Suprapubic skin (tissue), 4 donors: ENCODE measurements at regions not wholly inside any gene's neighbourhood (a gene's known extent, or its start where the extent isn't known, plus 50 kb on each side); places are given as distances from the start of the nearest gene placed in this dataset.

Experiments used
- DNase-seq, 2 donors: peaks; one replicate each; pipeline ENCODE4 v3.0.0-alpha.2; 2019; ENCODE audit warnings: low spot score in 2 of 2
- H3K27ac ChIP-seq: fragments of 200-600 bp; sonication (generic); one replicate; pipeline ENCODE4 v1.5.1; 2019
- H3K27me3 ChIP-seq: fragments of 200-600 bp; sonication (generic); one replicate; pipeline ENCODE4 v1.5.1; 2019
- H3K36me3 ChIP-seq: fragments of 200-600 bp; sonication (generic); one replicate; pipeline ENCODE4 v1.5.1; 2019
- H3K4me1 ChIP-seq: fragments of 200-600 bp; sonication (generic); one replicate; pipeline ENCODE4 v1.5.1; 2019
- H3K4me3 ChIP-seq: fragments of 200-600 bp; sonication (generic); one replicate; pipeline ENCODE4 v1.5.1; 2019; ENCODE audit warnings: mild to moderate bottlenecking
- H3K9me3 ChIP-seq: fragments of 200-600 bp; sonication (generic); one replicate; pipeline ENCODE4 v1.5.1; 2019
- CTCF ChIP-seq, 2 donors: fragments of 200-600 bp in 1 of 2; fragments of 450-650 bp in 1 of 2; sonication (generic) in 1 of 2; IDR thresholded peaks; one replicate each; pipeline ENCODE4 v1.5.1; 2016 to 2019; ENCODE audit warnings: antibody characterized with exemption in 2 of 2, mild to moderate bottlenecking in 1 of 2, moderate library complexity in 1 of 2
- EP300 ChIP-seq: sonication (generic); formaldehyde crosslinking; IDR thresholded peaks from one replicate; pipeline ENCODE4 v1.6.1; 2017; ENCODE audit warnings: antibody characterized with exemption
- POLR2A ChIP-seq, 2 donors: fragments of 450-650 bp; IDR thresholded peaks; one replicate each; pipeline ENCODE4 v1.6.1; 2017; ENCODE audit warnings: antibody characterized with exemption in 2 of 2, mild to moderate bottlenecking in 2 of 2, moderate library complexity in 2 of 2
- POLR2AphosphoS5 ChIP-seq, 3 donors: sonication (generic); formaldehyde crosslinking; IDR thresholded peaks; one replicate each; pipeline ENCODE4 v1.6.1; 2017; ENCODE audit warnings: antibody characterized with exemption in 3 of 3
- WGBS: methylation state at CpG from one replicate; pipeline ENCODE4 v1.1.5; 2018; 5-methylcytosine and 5-hydroxymethylcytosine counted together

- no peak overlapping the region for H3K27ac ChIP-seq
- WGBS: 53% methylated on average over 3 of the region's 3 CpGs
- no peaks in the 10 kb centered on the region for H3K9me3 ChIP-seq
- H3K4me1 ChIP-seq: no peaks in the 10 kb centered on the region
- TF ChIP-seq CTCF (IDR thresholded peaks at IDR 0.05) (no peak), EP300 (no peak), POLR2A (IDR thresholded peaks at IDR 0.05) (no peak), POLR2AphosphoS5 (IDR thresholded peaks at IDR 0.05) (no peak)
- no peak overlapping the region for H3K4me3 ChIP-seq
- no peaks in the 10 kb centered on the region for H3K36me3 ChIP-seq
- no peak for DNase-seq
- H3K27me3 ChIP-seq: no peaks in the 10 kb centered on the region
Measured at GRCh38 chr13:74708629-74709028, 574.4 kb upstream of the KLF12 start.

- H3K27ac ChIP-seq: no peak overlapping the region
- 64% methylated on average over 1 of the region's 1 CpG for WGBS
- DNase-seq: no peak
- H3K36me3 ChIP-seq: no peaks in the 10 kb centered on the region
- H3K4me1 ChIP-seq: no peaks in the 10 kb centered on the region
- H3K9me3 ChIP-seq: no peaks in the 10 kb centered on the region
- no peak overlapping the region for H3K4me3 ChIP-seq
- no peaks in the 10 kb centered on the region for H3K27me3 ChIP-seq
- no peak for TF ChIP-seq CTCF (IDR thresholded peaks at IDR 0.05)
- no peak for TF ChIP-seq POLR2AphosphoS5 (IDR thresholded peaks at IDR 0.05)
- no peak for TF ChIP-seq EP300
- TF ChIP-seq POLR2A (IDR thresholded peaks at IDR 0.05): no peak
Measured at GRCh38 chr13:74707291-74707690, 573.1 kb upstream of the KLF12 start.

- H3K4me1 ChIP-seq: no peaks in the 10 kb centered on the region
- no peaks in the 10 kb centered on the region for H3K27me3 ChIP-seq
- H3K4me3 ChIP-seq: no peak overlapping the region
- no peaks in the 10 kb centered on the region for H3K9me3 ChIP-seq
- WGBS: 53% methylated on average over 2 of the region's 2 CpGs
- no peaks in the 10 kb centered on the region for H3K36me3 ChIP-seq
- no peak overlapping the region for H3K27ac ChIP-seq
- DNase-seq: no peak
- no peak for TF ChIP-seq EP300
- no peak for TF ChIP-seq CTCF (IDR thresholded peaks at IDR 0.05)
- no peak for TF ChIP-seq POLR2A (IDR thresholded peaks at IDR 0.05)
- no peak for TF ChIP-seq POLR2AphosphoS5 (IDR thresholded peaks at IDR 0.05)
Measured at GRCh38 chr13:74706801-74707200, 572.6 kb upstream of the KLF12 start.

- no peaks in the 10 kb centered on the region for H3K4me1 ChIP-seq
- 95% methylated on average over 2 of the region's 2 CpGs for WGBS
- H3K4me3 ChIP-seq: no peak overlapping the region
- TF ChIP-seq EP300: no peak
- no peak for TF ChIP-seq POLR2A (IDR thresholded peaks at IDR 0.05)
- no peak for TF ChIP-seq POLR2AphosphoS5 (IDR thresholded peaks at IDR 0.05)
- TF ChIP-seq CTCF (IDR thresholded peaks at IDR 0.05): no peak
- no peak overlapping the region for H3K27ac ChIP-seq
- no peaks in the 10 kb centered on the region for H3K36me3 ChIP-seq
- H3K27me3 ChIP-seq: no peaks in the 10 kb centered on the region
- DNase-seq: no peak
- H3K9me3 ChIP-seq: no peaks in the 10 kb centered on the region
Measured at GRCh38 chr13:74705438-74705837, 571.2 kb upstream of the KLF12 start.

- Histone ChIP-seq H3K27me3 (no peaks in the 10 kb centered on the region), H3K4me1 (no peaks in the 10 kb centered on the region), H3K9me3 (no peaks in the 10 kb centered on the region), H3K36me3 (no peaks in the 10 kb centered on the region), H3K4me3 (no peak overlapping the region), H3K27ac (no peak overlapping the region)
- no peak for DNase-seq
- 73% methylated on average over 3 of the region's 3 CpGs for WGBS
- TF ChIP-seq POLR2AphosphoS5 (IDR thresholded peaks at IDR 0.05): no peak
- TF ChIP-seq CTCF (IDR thresholded peaks at IDR 0.05): no peak
- no peak for TF ChIP-seq EP300
- no peak for TF ChIP-seq POLR2A (IDR thresholded peaks at IDR 0.05)
Measured at GRCh38 chr13:74703855-74704387, 569.7 kb upstream of the KLF12 start.
